ENCODE measurements at regions not wholly inside any gene's neighbourhood (a gene's known extent, or its start where the extent isn't known, plus 50 kb on each side); places are given as distances from the start of the nearest gene placed in this dataset.

- TF ChIP-seq CTCF (IDR thresholded peaks at IDR 0.05 in 8 of 11, conservative IDR thresholded peaks at IDR 0.05 in 3 of 11) = no peak
- TF ChIP-seq POLR2AphosphoS5 (IDR thresholded peaks at IDR 0.05) = no peak
Observed at GRCh38 chr1:30476476-30476875, 246.9 kb downstream of the MATN1 start.

Data from spleen (tissue), 7 donors.